ENCODE measurements at regions not wholly inside any gene's neighbourhood (a gene's known extent, or its start where the extent isn't known, plus 50 kb on each side); places are given as distances from the start of the nearest gene placed in this dataset.

GRCh38 chr3:24646790-24647189 is 152.1 kb upstream of the THRB start:
- TF ChIP-seq POLR2AphosphoS5 (IDR thresholded peaks at IDR 0.05; ENCODE audit: low read depth) (no peak), REST (IDR thresholded peaks at IDR 0.05; ENCODE audit: insufficient replicate concordance, low read depth) (no peak), SPI1 (IDR thresholded peaks at IDR 0.05; ENCODE audit: borderline replicate concordance, low read depth) (no peak), CTCF (IDR thresholded peaks at IDR 0.05; ENCODE audit: insufficient read depth, low read length) (no peak), GABPA (IDR thresholded peaks at IDR 0.05; ENCODE audit: low read depth) (no peak)
- H3K27ac ChIP-seq (replicated peaks) = no peak overlapping the region

GRCh38 chr3:24648063-24648462 is 153.4 kb upstream of the THRB start:
- DNase-seq (ENCODE audit: low read depth in 1 of 2, low spot score in 1 of 2) = no peak
- H3K27me3 ChIP-seq (ENCODE audit: insufficient read depth, poor library complexity, severe bottlenecking) = no peaks in the 10 kb centered on the region
- no peak overlapping the region for H3K4me3 ChIP-seq (replicated peaks; ENCODE audit: insufficient read depth, low read length)
- TF ChIP-seq POLR2AphosphoS5 (IDR thresholded peaks at IDR 0.05; ENCODE audit: low read depth) = no peak
- TF ChIP-seq GABPA (IDR thresholded peaks at IDR 0.05; ENCODE audit: low read depth) = no peak
- no peak overlapping the region for H3K27ac ChIP-seq (replicated peaks)

More at GRCh38 chr3:24646790-24647189, 152.1 kb upstream of the THRB start:
- DNase-seq (ENCODE audit: low read depth in 1 of 2, low spot score in 1 of 2) = no peak
- H3K27me3 ChIP-seq (ENCODE audit: insufficient read depth, poor library complexity, severe bottlenecking) = no peaks in the 10 kb centered on the region
- no peak overlapping the region for H3K4me3 ChIP-seq (replicated peaks; ENCODE audit: insufficient read depth, low read length)

GRCh38 chr3:24650839-24651238 is 156.2 kb upstream of the THRB start:
- Histone ChIP-seq H3K27ac (replicated peaks) (no peak overlapping the region), H3K4me3 (replicated peaks; ENCODE audit: insufficient read depth, low read length) (no peak overlapping the region), H3K27me3 (ENCODE audit: insufficient read depth, poor library complexity, severe bottlenecking) (no peaks in the 10 kb centered on the region)
- no peak for DNase-seq (ENCODE audit: low read depth in 1 of 2, low spot score in 1 of 2)
- TF ChIP-seq POLR2AphosphoS5 (IDR thresholded peaks at IDR 0.05; ENCODE audit: low read depth) (no peak), REST (IDR thresholded peaks at IDR 0.05; ENCODE audit: insufficient replicate concordance, low read depth) (no peak), CTCF (IDR thresholded peaks at IDR 0.05; ENCODE audit: insufficient read depth, low read length) (no peak), GABPA (IDR thresholded peaks at IDR 0.05; ENCODE audit: low read depth) (no peak)

- no peaks in the 10 kb centered on the region for H3K27me3 ChIP-seq (ENCODE audit: insufficient read depth, poor library complexity, severe bottlenecking)
- no peak for DNase-seq (ENCODE audit: low read depth in 1 of 2, low spot score in 1 of 2)
- H3K27ac ChIP-seq (replicated peaks) = no peak overlapping the region
- no peak for TF ChIP-seq CTCF (IDR thresholded peaks at IDR 0.05; ENCODE audit: insufficient read depth, low read length)
- H3K4me3 ChIP-seq (replicated peaks; ENCODE audit: insufficient read depth, low read length) = no peak overlapping the region
These were observed 163.3 kb upstream of the THRB start for GRCh38 chr3:24657870-24658510.
